Fibroblast of skin of right quadriceps (primary cell): ENCODE measurements at regions not wholly inside any gene's neighbourhood (a gene's known extent, or its start where the extent isn't known, plus 50 kb on each side); places are given as distances from the start of the nearest gene placed in this dataset.
"Not testable (repeated sequence)": the region's sequence is repeated elsewhere in the genome, so short reads cannot be mapped to it uniquely, and the experiment has no call there.

Experiments
- DNase-seq: peaks from one replicate; pipeline ENCODE4 v3.0.0-alpha.2; 2013

DNA sequence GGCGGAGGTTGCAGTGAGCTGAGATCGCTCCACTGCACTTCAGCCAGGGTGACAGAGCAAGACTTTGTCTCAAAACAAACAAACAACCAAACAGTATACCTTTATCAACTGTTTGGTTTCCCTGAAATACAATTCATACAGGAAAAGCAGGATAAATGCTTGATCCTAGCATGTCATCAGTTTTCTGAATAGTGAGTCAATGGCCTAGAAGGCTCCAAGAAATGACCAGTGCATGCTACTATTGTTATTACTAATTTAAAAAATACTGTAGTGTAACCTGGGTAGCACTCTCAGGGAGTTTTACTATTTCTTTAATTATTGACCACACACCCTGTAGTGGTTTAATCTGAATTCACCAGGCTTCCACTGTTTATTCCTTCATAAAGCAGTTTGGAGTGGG lies 101.0 kb upstream of the PTPN3 start:
- no peak for DNase-seq

DNA sequence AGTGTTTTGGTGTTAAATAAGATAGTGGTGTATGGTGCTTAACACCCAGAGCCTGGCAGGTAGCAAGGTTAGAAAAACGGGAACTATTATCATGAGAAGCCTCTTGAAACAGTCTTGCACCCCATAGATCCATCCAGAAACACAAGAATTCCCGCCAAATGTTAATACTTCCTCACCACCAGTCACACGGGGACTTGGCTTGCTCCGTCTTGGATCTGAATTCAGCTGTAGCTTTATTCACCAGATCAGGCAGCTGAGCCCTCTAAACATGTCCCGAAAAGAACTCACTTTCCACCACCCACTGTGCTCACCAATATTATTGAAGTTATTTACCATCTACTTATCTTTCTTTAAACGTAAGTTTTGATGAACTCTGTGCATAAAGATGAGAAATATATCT lies 101.6 kb upstream of the PTPN3 start:
- DNase-seq: no peak

DNA sequence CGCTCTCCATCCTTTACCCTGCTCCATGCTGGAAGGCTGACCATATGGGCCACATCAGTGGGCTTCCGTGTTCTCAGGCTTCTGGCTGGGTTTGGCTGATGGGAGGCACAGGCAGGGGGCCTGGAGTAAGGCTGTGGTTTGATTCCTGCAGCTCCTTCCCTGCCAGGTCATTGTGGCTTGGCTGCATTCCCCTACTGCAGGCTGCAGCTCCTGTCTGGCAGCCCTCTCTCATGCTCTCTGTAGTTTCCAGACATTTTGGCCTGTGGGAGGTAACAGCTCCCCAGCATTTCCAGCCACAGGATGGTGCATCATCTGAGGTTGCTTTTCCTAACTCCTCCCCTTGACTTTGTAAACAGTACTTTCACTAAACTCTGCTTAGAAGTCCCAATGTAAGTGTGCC lies 102.0 kb upstream of the PTPN3 start:
- DNase-seq: peak; percentile 94

DNA sequence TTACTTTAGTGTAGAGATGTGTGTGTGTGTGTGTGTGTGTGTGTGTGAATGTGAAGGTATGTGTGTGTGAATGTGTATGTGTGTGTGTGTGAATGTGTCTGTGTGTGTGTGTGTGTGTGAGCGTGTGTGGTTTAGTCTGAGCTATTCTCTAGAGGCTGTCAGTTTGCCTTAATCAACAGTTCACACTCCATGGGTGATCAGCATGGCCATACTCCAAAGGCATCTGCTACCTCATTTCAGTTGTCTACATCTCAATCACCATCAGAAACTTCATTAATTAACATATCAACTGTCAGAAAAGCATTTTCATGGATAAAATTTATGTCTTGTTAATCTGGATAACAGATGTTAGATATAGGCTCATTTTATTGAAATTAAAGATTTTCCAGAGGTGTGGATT lies 103.1 kb upstream of the PTPN3 start:
- DNase-seq: no peak

DNA sequence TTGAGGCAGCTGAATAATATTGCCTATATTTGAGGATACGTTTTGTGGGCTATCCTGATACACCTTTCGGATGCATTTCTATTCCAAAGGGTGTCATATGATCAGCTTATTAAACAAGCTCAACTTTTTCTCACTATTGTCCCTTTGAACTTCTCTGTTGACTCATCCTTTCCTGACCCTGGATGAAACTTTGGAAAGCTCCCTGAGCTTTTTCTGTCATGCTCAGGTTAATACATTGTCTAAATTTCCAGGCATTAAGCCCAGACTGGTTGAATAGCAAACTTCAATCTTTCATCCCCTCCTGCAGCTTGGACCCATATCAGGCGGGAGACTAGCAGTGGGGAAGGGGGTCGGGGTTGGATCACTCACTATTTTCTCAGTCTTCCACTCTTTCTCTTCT lies 104.9 kb upstream of the PTPN3 start:
- DNase-seq: peak; percentile 10

DNA sequence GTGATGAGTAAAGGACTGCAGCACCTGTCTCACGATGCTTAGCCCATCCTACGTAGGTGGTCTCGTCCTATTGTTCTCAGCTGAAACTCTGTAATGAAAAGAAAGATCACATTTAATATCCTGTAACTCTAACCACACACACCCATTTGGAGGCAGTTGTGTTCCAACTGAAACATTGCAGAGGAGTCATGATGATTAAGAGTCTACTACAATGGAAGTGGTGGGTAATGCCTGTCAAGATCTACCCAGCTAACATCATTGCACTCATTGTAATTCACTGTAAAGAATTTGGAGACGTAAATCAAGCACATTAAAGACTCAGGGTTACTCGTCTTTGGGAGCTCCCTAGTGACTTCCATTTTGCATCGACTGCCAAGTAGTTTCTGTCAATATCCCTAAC lies 106.0 kb upstream of the PTPN3 start:
- DNase-seq: peak; percentile 40

DNA sequence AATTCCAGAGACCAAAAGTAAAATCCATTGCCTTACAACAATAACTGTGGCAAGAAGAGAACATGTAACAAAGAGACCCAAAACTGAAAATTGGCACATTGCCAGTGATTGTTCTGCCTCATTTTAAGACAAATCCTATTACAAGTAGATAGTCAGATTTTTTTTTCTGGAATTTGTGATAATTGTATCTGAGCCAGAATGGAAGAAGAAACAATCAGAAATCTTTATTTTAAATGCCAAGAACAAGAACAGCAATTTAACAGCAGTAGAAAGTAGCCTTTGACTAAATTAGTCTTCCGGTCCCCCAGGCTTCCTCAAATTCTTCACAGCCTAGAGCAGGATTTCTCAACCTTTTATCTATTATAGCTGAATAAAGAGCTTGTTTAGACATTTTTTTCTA lies 106.7 kb upstream of the PTPN3 start:
- DNase-seq: no peak

DNA sequence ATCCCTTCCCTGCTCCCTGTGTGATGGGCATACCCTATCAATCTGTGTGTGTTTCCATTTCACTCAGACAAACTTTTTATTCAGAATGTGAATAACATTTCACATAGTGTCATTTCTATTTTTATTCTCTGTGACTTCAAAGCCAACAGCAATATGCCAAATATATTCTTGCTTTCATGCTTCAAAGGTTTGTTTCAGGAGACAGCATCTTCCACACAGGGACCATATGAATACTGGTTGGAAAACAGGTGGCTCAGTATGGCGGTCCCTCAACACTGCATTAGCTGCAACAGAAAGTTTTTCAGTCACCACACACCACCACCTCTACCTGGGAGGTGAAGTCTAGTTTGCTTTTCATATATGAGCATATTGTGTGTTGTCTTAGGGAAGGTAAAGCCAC lies 111.0 kb upstream of the PTPN3 start:
- DNase-seq: no peak

DNA sequence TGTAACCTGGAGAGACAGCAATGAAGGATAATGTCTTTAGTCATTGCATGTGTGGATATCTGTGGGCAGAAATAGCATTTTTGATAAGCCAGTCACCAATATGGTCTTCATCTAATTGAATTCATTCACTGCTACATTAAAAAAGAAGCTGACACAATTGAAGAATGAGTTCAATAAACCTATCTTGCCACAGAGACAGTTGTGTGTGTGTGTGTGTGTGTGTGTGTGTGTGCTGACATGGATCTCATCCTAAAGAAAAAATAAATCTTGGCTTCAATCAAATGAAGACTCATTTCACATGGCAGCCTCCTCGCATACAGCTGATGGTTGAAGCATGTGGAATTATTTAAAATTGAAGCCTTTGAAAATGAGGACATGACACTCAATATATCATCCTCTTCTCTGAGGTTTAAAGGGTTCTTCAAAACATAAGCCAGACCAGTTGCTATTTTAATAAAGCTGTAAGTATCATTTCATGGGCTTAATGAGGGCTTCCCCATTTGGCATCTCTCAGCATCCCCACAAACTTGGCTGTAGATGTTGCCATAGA lies 118.5 kb upstream of the PTPN3 start:
- DNase-seq: peak; percentile 46

DNA sequence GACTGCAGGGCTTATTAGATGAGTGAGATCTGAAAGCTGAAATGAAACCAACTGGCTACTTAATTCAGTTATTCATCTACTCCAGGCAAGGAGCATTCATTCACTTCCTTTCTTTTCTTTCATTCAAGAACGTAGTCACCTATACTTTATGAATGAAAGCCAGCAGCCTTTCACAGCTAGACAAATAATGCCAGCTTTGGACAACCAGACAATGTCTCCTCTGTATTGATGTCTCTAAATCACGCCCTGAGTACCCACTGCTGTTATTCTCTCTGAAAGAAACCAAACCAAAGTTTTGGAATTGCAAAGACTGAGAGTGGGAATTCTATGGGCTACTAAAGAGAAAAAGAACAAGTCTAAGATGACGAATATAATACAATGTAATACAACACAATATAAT lies 121.2 kb upstream of the PTPN3 start:
- no peak for DNase-seq

DNA sequence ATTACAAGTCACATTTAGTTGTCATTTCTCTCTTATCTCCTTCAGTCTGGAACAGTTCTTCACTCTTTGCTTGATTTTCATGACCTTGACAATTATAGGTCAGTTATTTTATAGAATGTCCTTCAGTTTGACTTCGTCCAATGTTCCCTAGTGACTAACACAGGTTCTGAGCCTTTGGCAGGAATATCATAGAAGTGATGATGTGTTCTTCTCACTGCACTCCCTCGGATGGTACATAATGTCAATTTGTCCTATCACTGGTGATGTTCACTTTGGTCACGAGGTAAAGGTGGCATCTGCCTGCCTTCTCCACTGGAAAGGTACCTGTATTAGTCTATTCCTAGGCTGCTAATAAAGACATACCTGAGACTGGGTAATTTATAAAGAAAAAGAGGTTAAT lies 126.0 kb upstream of the PTPN3 start:
- DNase-seq: no peak

DNA sequence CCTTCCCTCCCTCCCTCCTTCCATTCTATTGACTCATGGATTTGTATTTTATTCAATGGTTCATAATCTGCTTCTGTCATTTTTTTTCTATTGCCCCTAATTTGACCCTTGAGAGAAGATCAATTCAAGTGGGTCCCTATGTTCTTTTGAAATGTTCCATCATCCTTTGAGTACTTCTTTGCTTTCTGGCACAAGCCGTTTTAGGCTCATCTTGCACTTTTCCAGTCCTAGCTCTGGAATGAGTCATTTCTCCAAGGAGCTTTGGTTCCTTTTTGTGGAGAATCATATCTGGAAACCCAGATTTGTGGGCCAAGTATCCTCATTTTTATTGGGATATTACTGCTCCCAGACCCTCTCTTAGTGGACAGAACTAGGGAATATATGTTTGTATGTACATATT lies 126.8 kb upstream of the PTPN3 start:
- no peak for DNase-seq

DNA sequence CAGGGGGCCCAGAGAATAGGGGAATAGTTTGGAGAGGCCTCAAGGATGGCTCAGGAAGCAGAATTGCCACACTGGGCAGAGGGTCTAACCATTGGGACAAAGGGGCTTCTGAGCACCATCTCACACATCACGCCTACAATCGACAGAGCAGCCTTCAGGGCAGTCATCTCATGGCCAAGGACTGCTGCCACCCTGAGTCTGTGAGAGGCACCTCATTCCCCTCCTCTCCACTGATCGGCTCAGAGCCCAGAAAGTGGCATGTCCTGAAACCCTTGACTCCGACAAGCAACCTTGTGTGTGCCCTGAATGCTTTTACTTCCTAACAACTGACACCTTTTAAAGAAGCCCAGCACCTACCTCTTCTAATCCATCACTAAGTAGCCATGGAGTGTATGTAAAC lies 128.9 kb upstream of the PTPN3 start:
- no peak for DNase-seq

DNA sequence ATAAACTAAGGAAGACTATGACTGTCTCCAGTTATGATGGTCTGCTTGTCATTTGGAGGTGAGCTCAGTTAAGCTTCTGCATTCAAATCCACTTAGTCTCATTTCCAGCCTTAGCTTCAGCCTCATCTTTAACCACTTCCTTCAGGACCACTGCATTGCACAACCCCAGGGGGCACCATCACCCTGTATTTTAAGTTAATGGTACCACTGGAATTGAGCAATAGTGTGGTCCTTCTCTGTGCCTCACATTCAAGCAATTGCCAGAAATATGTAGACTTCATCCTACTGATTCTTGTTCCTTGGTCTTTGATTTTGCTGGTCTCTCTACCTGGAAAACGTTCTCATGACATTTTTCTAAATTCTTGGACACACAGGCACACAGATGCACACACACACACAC lies 131.5 kb upstream of the PTPN3 start:
- no peak for DNase-seq

DNA sequence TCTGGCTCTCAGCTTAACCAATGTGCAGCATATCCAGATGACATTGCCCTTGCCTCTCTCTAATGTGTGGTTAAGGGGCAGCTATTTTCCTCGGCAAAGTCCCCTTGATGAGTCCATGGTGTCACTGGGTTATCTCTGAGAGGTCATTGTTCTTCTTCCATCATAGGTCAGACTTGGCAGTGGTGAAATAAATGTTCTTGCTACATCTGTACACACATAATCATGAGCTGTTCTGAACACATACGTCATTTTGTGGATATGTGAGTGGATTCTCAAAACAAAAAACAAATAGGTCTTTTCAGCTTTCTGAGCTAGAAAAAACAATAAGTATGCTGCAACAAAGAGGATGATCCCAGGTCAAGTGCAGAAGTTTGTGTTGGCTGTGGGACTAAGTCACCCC lies 134.7 kb upstream of the PTPN3 start:
- no peak for DNase-seq

DNA sequence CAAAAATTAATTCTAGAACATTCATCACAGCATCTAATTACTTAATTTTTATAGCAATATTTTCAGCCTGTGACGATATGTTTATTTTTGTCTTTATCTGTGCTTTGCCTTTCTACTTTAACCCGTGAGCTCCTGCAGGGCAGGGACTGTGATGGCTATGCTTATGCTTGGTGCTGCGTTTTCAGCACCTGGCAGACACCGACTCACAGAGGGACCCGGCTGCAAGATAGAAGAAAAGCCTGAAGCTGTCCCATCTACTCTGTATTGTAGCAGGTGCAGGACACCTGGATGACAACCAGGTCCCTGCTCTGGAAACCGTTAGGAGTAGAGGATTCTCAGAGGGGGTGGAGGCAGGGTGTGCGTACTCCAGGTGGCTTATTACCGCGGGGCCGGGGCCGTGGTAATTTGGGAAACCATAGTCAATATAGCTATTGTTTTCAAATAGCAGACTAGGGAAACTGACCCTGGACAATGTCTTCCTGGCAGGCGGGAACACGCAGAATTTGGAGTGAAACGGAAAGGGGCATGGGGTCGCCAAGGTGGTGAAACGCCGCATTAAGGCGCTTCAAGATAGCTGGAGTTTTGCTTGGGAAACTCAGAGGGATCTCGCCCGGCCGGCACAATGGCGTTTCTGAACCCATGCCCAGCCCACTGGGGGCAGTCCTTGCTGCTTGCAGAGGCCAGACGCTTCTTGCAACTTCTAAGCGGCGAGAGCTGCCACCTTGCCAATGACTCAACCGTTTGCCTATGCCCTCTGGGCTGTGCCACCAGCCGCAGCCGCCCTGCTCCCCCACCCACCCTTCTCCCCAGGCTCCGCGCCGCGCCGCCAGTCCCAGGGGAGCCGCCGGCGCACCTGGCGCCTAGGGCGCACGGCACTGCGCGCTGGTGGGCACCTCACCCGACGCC lies 140.1 kb upstream of the PALM2AKAP2 start:
- no peak for DNase-seq

DNA sequence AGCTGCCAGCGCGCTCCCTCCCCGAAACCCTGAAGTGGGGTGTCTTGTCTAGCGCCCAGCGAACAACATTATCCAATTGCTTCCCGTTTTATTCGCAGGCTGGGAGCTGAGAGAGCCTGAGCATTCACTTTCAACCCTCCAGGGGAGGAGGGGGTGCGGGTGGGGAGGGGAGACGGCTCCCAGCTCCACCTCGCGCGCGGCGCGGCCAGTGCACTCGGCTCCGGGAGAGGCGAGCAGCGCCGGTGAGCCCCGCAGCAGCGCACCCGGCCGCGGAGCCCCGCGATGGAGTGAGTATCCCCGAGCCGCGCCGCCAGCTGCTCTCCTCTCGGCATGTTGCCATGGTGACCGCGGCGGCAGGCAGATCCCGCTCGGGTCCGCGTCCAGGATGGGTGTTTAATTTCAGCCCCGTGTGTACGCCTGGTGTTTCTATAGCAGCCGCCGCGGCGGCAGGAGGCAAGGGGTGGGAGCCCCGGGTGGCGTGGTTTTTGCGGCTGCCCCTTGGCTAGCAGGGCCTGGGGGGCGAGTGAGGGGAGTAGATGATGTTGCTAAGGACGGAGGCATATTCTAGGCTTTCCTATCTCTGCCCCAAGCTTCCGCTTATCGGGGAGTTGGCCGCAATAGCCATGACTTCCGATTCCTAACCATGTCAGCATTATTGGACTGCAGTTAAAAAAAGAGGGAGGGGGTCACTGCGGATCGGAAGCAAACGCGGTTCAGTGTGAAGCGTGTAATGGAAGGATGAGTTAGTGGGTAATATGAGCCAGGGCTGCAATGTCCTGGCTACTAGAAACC lies 139.2 kb upstream of the PALM2AKAP2 start:
- peak; percentile 39 for DNase-seq

DNA sequence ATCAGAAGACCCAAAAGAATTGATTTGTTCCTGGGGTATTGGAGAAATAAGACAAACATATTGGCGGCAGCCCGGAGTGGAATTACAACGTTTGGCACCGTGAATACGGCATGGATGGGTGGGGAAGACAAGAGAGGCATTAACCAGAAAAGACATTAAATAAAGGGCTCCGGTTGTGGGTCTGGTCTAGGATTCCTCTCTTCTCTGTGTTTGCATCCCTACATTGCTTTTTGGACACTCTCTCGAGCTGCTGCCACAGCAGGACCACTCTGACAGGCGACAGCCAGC lies 138.7 kb upstream of the PALM2AKAP2 start:
- DNase-seq: no peak

DNA sequence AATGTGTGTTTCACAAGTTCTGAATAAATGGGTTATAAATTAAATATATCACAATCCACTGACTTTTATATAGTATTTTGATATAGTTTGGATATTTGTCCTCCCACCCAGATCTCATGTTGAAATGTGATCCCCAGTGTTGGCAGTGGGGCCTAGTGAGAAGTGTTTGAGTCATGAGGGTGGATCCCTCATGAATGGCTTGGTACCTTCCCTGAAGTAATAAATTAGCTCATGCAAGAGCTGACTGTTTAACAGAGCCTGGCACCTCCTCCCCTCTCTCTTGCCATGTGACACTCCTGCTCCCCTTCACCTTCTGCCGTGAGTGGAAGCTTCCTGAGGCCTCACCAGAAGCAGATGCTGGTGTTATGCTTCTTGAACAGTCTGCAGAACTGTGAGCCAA lies 127.9 kb upstream of the PALM2AKAP2 start:
- DNase-seq: peak; percentile 14

DNA sequence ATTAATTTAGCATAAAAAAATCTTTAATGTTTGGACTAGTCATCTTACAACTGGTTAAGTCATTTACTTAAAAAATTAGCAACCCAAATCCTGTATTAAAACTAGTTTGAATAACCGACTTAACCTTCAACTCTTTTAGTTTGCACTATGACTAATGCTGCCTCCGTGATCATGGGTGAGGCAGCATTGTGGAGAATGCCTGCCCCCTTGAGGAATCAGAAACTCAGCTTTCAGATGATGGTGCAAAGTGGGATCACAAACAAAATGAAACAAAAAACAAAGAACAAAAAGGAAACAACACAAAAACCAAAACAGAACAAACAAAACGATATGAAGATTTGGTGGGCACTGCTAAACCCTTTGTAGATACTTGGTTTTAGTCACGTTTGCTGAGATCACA lies 127.0 kb upstream of the PALM2AKAP2 start:
- DNase-seq: peak; percentile 43

DNA sequence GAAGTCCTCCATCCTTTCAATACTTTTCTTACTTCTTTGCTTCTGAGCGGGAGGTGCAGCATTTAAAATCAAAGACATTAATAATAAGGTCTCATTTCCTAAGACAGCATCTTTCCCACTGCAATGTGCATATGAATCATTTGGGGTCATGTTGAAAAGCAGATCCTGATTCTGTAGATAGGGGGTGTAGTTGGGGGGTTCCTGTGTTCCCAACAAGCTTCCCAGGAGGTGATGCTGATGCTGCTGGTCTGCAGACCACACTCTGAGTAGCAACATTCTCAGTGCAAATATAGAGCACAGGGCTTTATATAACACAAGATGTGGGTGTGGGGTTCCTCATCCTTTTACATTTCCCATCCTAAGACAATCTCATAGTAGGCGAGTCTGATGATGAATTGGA lies 126.5 kb upstream of the PALM2AKAP2 start:
- no peak for DNase-seq

DNA sequence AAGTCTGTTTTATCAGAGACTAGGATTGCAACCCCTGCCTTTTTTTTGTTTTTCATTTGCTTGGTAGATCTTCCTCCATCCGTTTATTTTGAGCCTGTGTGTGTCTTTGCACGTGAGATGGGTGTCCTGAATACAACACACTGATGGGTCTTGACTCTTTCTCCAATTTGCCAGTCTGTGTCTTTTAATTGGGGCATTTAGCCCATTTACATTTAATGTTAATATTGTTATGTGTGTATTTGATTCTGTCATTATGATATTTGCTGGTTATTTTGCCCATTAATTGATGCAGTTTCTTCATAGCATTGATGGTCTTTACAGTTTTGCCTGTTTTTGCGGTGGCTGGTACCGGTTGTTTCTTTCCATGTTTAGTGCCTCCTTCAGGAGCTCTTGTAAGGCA lies 116.0 kb upstream of the PALM2AKAP2 start:
- DNase-seq: not testable (repeated sequence)

DNA sequence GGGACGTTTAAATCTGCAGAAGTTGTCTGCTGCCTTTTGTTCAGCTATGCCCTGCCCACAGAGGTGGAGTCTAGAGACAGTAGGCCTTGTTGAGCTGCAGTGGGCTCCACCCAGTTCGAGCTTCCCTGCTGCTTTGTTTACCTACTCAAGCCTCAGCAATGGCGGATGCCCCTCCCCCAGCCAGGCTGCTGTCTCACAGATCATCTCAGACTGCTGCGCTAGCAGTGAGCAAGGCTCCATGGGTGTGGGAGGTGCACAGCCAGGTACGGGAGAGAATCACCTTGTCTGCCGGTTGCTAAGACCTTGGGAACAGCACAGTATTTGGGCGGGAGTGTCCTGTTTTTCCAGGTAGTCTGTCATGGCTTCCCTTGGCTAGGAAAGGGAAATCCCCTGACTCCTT lies 114.3 kb upstream of the PALM2AKAP2 start:
- DNase-seq: not testable (repeated sequence)

DNA sequence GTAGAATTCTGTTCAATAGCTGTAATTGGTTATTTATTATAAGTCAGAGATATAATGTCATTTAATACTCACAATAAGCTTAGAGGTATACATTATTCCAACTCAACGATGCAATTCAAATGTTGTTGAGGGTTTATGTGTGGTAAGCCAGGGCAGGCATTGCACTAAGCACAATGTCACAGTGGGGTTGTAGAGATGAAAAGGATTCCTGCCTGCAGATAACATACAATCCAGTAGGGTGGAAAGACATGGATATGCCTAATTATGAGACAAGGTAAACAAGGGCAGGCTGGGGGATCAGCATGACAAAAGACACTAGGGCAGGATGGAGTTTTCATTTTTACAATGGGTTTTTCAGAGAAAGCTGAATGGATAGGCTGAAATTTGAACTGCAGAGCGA lies 98.7 kb upstream of the PALM2AKAP2 start:
- DNase-seq: no peak
